ENCODE measurements at regions not wholly inside any gene's neighbourhood (a gene's known extent, or its start where the extent isn't known, plus 50 kb on each side); places are given as distances from the start of the nearest gene placed in this dataset.

GRCh38 chr4:107546638-107547037, 173.4 kb downstream of the PAPSS1 start:
- Histone ChIP-seq H3K9me3 (ENCODE audit: severe bottlenecking) (no peaks in the 10 kb centered on the region), H3K27ac (ENCODE audit: poor library complexity, severe bottlenecking) (no peak overlapping the region), H3K4me1 (ENCODE audit: insufficient read depth, poor library complexity, severe bottlenecking) (no peaks in the 10 kb centered on the region), H3K36me3 (ENCODE audit: low read depth) (no peaks in the 10 kb centered on the region), H3K27me3 (ENCODE audit: insufficient read depth, poor library complexity, severe bottlenecking) (no peaks in the 10 kb centered on the region), H3K4me3 (ENCODE audit: severe bottlenecking) (no peak overlapping the region)
- TF ChIP-seq CTCF (IDR thresholded peaks at IDR 0.05; ENCODE audit: poor library complexity, severe bottlenecking): no peak
- DNase-seq (ENCODE audit: low spot score) (no peak), ATAC-seq (ENCODE audit: low read depth) (peak; percentile 77)

GRCh38 chr4:107541511-107541910, 178.5 kb downstream of the PAPSS1 start:
- Histone ChIP-seq H3K4me3 (ENCODE audit: severe bottlenecking) (no peak overlapping the region), H3K27me3 (ENCODE audit: insufficient read depth, poor library complexity, severe bottlenecking) (no peaks in the 10 kb centered on the region), H3K4me1 (ENCODE audit: insufficient read depth, poor library complexity, severe bottlenecking) (no peaks in the 10 kb centered on the region), H3K27ac (ENCODE audit: poor library complexity, severe bottlenecking) (no peak overlapping the region), H3K36me3 (ENCODE audit: low read depth) (no peaks in the 10 kb centered on the region), H3K9me3 (ENCODE audit: severe bottlenecking) (no peaks in the 10 kb centered on the region)
- DNase-seq (ENCODE audit: low spot score): no peak
- no peak for TF ChIP-seq CTCF (IDR thresholded peaks at IDR 0.05; ENCODE audit: poor library complexity, severe bottlenecking)
- ATAC-seq (ENCODE audit: low read depth): no peak

- H3K36me3 ChIP-seq (ENCODE audit: low read depth): no peaks in the 10 kb centered on the region
- TF ChIP-seq CTCF (IDR thresholded peaks at IDR 0.05; ENCODE audit: poor library complexity, severe bottlenecking): no peak
- DNase-seq (ENCODE audit: low spot score): no peak
- no peak overlapping the region for H3K4me3 ChIP-seq (ENCODE audit: severe bottlenecking)
- H3K9me3 ChIP-seq (ENCODE audit: severe bottlenecking): no peaks in the 10 kb centered on the region
- no peaks in the 10 kb centered on the region for H3K4me1 ChIP-seq (ENCODE audit: insufficient read depth, poor library complexity, severe bottlenecking)
- no peak overlapping the region for H3K27ac ChIP-seq (ENCODE audit: poor library complexity, severe bottlenecking)
- H3K27me3 ChIP-seq (ENCODE audit: insufficient read depth, poor library complexity, severe bottlenecking): no peaks in the 10 kb centered on the region
- no peak for ATAC-seq (ENCODE audit: low read depth)
These were observed 188.1 kb downstream of the PAPSS1 start for GRCh38 chr4:107531927-107532326.

GRCh38 chr4:107520368-107520767, 199.7 kb downstream of the PAPSS1 start:
- Histone ChIP-seq H3K36me3 (ENCODE audit: low read depth) (no peaks in the 10 kb centered on the region), H3K9me3 (ENCODE audit: severe bottlenecking) (no peaks in the 10 kb centered on the region), H3K4me3 (ENCODE audit: severe bottlenecking) (no peak overlapping the region), H3K4me1 (ENCODE audit: insufficient read depth, poor library complexity, severe bottlenecking) (no peaks in the 10 kb centered on the region), H3K27ac (ENCODE audit: poor library complexity, severe bottlenecking) (no peak overlapping the region), H3K27me3 (ENCODE audit: insufficient read depth, poor library complexity, severe bottlenecking) (no peaks in the 10 kb centered on the region)
- ATAC-seq (ENCODE audit: low read depth) (no peak), DNase-seq (ENCODE audit: low spot score) (no peak)
- TF ChIP-seq CTCF (IDR thresholded peaks at IDR 0.05; ENCODE audit: poor library complexity, severe bottlenecking): no peak

- Histone ChIP-seq H3K9me3 (ENCODE audit: severe bottlenecking) (no peaks in the 10 kb centered on the region), H3K27ac (ENCODE audit: poor library complexity, severe bottlenecking) (no peak overlapping the region), H3K4me1 (ENCODE audit: insufficient read depth, poor library complexity, severe bottlenecking) (no peaks in the 10 kb centered on the region), H3K4me3 (ENCODE audit: severe bottlenecking) (no peak overlapping the region), H3K27me3 (ENCODE audit: insufficient read depth, poor library complexity, severe bottlenecking) (no peaks in the 10 kb centered on the region), H3K36me3 (ENCODE audit: low read depth) (no peaks in the 10 kb centered on the region)
- peak; percentile 51 for TF ChIP-seq CTCF (IDR thresholded peaks at IDR 0.05; ENCODE audit: poor library complexity, severe bottlenecking)
- DNase-seq (ENCODE audit: low spot score) (no peak), ATAC-seq (ENCODE audit: low read depth) (0 out of 3 replicates have a peak, but pooled peaks have one; percentile 33)
These were observed 201.0 kb downstream of the PAPSS1 start for GRCh38 chr4:107519053-107519452.

Data from RWPE2 (cell line).